ENCODE measurements at regions not wholly inside any gene's neighbourhood (a gene's known extent, or its start where the extent isn't known, plus 50 kb on each side); places are given as distances from the start of the nearest gene placed in this dataset.

DNA sequence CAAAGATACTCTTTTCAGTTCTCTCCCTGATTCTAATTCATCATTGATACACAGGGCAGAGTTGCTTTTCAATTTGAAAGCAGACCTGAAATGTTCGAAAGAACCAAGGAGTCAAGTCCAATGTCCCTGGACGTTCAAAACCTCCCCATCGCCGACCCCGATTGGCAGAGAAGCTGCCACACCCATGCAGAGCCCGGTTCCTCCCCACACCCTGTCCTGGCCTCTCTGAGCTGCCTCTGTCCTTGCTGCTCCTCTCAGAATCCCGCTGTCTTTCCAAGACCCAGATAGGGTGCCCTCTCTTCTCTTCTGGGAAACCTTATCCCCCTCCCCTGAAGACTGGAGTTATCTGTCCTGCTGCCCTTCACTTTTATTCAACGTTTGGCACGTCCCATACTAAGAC lies 52.3 kb upstream of the CITED2 start:
- in situ Hi-C loops (cut with HindIII; ENCODE audit: low pct_unique_long_range_greater_than_20kb, low sequenced_read_pairs): no loop called here
- no peak for DNase-seq (ENCODE audit: low read depth in 1 of 2, low spot score in 1 of 2)
- no peak for TF ChIP-seq JUND (IDR thresholded peaks at IDR 0.05; ENCODE audit: low read depth)

DNA sequence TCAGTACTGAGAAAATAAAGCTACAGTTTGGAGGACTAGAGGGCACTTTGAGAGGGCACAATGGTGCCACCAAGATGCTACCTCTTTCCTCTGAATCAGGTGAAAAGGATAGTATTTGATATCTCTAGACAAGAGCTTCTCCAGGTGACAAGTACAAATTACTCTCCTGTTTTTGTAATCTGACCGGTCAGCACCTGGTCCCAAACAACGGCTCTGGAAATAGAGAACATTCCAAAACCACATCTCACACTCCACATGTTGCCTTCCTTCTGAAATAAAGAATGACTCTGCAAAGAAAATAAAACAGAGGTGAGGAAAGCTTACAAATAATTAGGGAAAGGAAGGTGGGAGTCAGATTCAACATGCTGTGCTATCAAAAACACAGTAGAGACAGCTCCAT lies 51.3 kb upstream of the CITED2 start:
- DNase-seq (ENCODE audit: low read depth in 1 of 2, low spot score in 1 of 2): no peak
- TF ChIP-seq JUND (IDR thresholded peaks at IDR 0.05; ENCODE audit: low read depth): no peak
- in situ Hi-C loops (cut with HindIII; ENCODE audit: low pct_unique_long_range_greater_than_20kb, low sequenced_read_pairs): no loop called here

DNA sequence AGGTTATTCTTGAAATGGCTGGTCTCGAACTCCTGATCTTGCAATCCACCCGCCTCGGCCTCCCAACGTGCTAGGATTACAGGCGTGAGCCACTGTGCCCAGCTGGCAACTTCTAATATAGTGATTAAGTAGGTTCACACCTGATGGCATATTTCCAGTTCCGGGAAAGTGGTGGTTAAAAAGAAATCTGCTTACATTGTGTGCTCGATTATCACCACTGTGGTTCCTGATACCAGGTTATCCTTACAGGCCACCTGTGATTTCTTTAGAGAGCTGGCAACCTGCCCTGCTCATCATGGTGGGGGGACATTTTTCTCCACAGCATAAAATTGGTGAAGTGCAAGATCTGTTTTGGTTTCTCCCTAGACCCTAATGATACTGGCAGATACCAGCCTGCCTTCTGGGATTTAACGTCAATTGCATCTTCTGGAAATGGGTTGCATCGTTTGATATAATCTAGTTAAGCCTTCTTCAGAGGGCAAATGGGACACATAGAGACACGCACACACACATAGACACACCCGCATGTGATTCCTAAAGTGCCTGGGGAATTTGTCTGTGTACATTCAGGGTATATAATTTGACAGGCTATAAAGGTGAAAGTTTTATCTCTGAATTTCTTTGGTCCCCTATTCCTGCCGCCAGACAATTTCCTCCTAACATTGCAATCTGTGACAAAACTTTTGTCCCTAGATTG lies 49.7 kb upstream of the CITED2 start:
- TF ChIP-seq JUND (IDR thresholded peaks at IDR 0.05; ENCODE audit: low read depth): no peak
- in situ Hi-C loops (cut with HindIII; ENCODE audit: low pct_unique_long_range_greater_than_20kb, low sequenced_read_pairs): no loop called here
- no peak for DNase-seq (ENCODE audit: low read depth in 1 of 2, low spot score in 1 of 2)

Measured in T47D (cell line).